ENCODE measurements at regions not wholly inside any gene's neighbourhood (a gene's known extent, or its start where the extent isn't known, plus 50 kb on each side); places are given as distances from the start of the nearest gene placed in this dataset.

GRCh38 chr9:118423021-118423420 is 718.8 kb downstream of the TLR4 start:
- DNase-seq, result no peak

GRCh38 chr9:118423721-118424120 is 719.5 kb downstream of the TLR4 start:
- no peak for DNase-seq

- no peak for DNase-seq
These were observed 722.6 kb downstream of the TLR4 start for GRCh38 chr9:118426772-118427171.

- DNase-seq, result no peak
These were observed 734.6 kb downstream of the TLR4 start for GRCh38 chr9:118438810-118439209.

- no peak for DNase-seq
These were observed 735.2 kb downstream of the TLR4 start for GRCh38 chr9:118439441-118439840.

GRCh38 chr9:118444403-118444802 is 740.2 kb downstream of the TLR4 start:
- no peak for DNase-seq

GRCh38 chr9:118446943-118447639 is 742.9 kb downstream of the TLR4 start:
- DNase-seq, result no peak

- DNase-seq, result no peak
These were observed 745.4 kb downstream of the TLR4 start for GRCh38 chr9:118449554-118449953.

- DNase-seq, result no peak
These were observed 751.1 kb downstream of the TLR4 start for GRCh38 chr9:118455259-118455658.

GRCh38 chr9:118455788-118456187 is 751.6 kb downstream of the TLR4 start:
- DNase-seq, result no peak

- DNase-seq, result no peak
These were observed 753.2 kb downstream of the TLR4 start for GRCh38 chr9:118457171-118458000.

GRCh38 chr9:118459913-118460312 is 755.7 kb downstream of the TLR4 start:
- DNase-seq, result no peak

- no peak for DNase-seq
These were observed 759.2 kb downstream of the TLR4 start for GRCh38 chr9:118463419-118463818.

GRCh38 chr9:118473521-118473920 is 769.3 kb downstream of the TLR4 start:
- no peak for DNase-seq

- no peak for DNase-seq
These were observed 774.5 kb downstream of the TLR4 start for GRCh38 chr9:118478752-118479151.

GRCh38 chr9:118482306-118482705 is 778.1 kb downstream of the TLR4 start:
- no peak for DNase-seq

GRCh38 chr9:118483677-118484076 is 779.5 kb downstream of the TLR4 start:
- DNase-seq, result no peak

- no peak for DNase-seq
These were observed 799.0 kb downstream of the TLR4 start for GRCh38 chr9:118503236-118503635.

- DNase-seq, result no peak
These were observed 806.5 kb downstream of the TLR4 start for GRCh38 chr9:118510711-118511110.

GRCh38 chr9:118515947-118516346 is 811.7 kb downstream of the TLR4 start:
- no peak for DNase-seq

- no peak for DNase-seq
These were observed 817.1 kb downstream of the TLR4 start for GRCh38 chr9:118521261-118521660.

- DNase-seq, result no peak
These were observed 818.2 kb downstream of the TLR4 start for GRCh38 chr9:118522093-118523028.

- no peak for DNase-seq
These were observed 823.1 kb downstream of the TLR4 start for GRCh38 chr9:118527261-118527660.

Measured in GOT3 (cell line).